ENCODE measurements at regions not wholly inside any gene's neighbourhood (a gene's known extent, or its start where the extent isn't known, plus 50 kb on each side); places are given as distances from the start of the nearest gene placed in this dataset.

DNA sequence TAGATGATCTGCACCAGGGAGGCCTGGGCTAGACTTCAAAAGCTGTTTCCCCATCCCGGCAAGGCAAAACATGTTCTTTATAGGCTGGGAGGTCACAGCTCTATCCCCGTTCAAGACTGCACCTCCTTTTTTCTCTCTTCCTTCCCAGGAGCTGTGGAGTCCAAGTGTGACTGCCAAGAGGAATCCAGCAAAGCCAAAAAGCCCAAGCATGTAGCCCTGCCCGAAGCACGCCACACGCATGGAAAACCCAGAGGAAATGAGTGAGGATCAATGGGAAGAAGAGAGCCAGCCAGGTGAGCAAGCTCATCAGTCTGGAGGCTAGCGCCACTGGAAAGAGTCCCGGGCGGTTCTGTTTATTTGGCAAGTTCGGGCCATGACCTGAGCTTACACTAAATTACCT is 240.4 kb downstream of the PRL start:
- Mint-ChIP-seq H3K27ac (no peak overlapping the region), H3K4me3 (no peak overlapping the region), H3K4me1 (peaks cover 6% of the 10 kb centered on the region), H3K9me3 (peaks cover 5% of the 10 kb centered on the region), H3K36me3 (ENCODE audit: low read depth) (peaks cover 64% of the 10 kb centered on the region), H3K27me3 (ENCODE audit: insufficient read depth) (no peaks in the 10 kb centered on the region)
- DNase-seq, result no peak
- no peak overlapping the region for H3K27ac ChIP-seq (ENCODE audit: low read depth, low read length)
- H3K9ac ChIP-seq (ENCODE audit: extremely low read depth, low read length, poor library complexity, severe bottlenecking), result no peak overlapping the region
- TF ChIP-seq CTCF (conservative IDR thresholded peaks at IDR 0.05), result no peak
- H3K36me3 ChIP-seq (ENCODE audit: control insufficient read depth, insufficient read depth, low read length), result peaks cover 88% of the 10 kb centered on the region
- WGBS, 2 experiments (ENCODE audit: insufficient coverage in 1 of 2, insufficient read length in 1 of 2), result 96% methylated on average over 5 to 9 of the region's 9 CpGs
- H3K4me3 ChIP-seq (ENCODE audit: low read length), result no peak overlapping the region
- H3K27me3 ChIP-seq (ENCODE audit: control insufficient read depth, insufficient read depth, low read length, poor library complexity, severe bottlenecking), result no peaks in the 10 kb centered on the region
- no peaks in the 10 kb centered on the region for H3K4me1 ChIP-seq (ENCODE audit: control insufficient read depth, insufficient read depth, low read length)
- peaks cover 33% of the 10 kb centered on the region for H3K9me3 ChIP-seq (ENCODE audit: control insufficient read depth, low read length)

DNA sequence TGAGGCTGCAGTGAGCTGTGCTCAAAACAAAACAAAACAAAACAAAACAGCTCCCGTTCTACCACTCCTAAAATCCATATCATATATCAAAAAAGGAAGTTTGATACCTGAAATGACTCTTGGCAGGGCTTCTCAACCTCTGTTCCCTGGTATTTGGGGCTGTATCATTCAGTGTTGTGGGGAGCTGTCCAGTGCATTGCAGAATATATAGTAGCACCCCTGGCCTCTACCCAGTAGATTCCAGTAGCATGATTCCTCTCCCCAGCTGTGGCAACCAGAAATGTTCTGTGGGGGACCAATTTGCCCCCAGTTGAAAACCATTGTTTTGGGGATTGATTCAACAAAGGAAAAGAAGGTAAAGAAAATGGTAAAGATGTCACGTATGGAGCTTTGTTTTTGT is 238.9 kb downstream of the PRL start:
- H3K4me1 Mint-ChIP-seq, result peaks cover 6% of the 10 kb centered on the region
- DNase-seq, result no peak
- Histone ChIP-seq H3K4me3 (ENCODE audit: low read length) (no peak overlapping the region), H3K36me3 (ENCODE audit: control insufficient read depth, insufficient read depth, low read length) (peaks cover 88% of the 10 kb centered on the region), H3K9ac (ENCODE audit: extremely low read depth, low read length, poor library complexity, severe bottlenecking) (no peak overlapping the region), H3K27me3 (ENCODE audit: control insufficient read depth, insufficient read depth, low read length, poor library complexity, severe bottlenecking) (no peaks in the 10 kb centered on the region), H3K27ac (ENCODE audit: low read depth, low read length) (no peak overlapping the region), H3K4me1 (ENCODE audit: control insufficient read depth, insufficient read depth, low read length) (no peaks in the 10 kb centered on the region), H3K9me3 (ENCODE audit: control insufficient read depth, low read length) (peaks cover 33% of the 10 kb centered on the region)
- H3K27me3 Mint-ChIP-seq (ENCODE audit: insufficient read depth), result no peaks in the 10 kb centered on the region
- no peak overlapping the region for H3K27ac Mint-ChIP-seq
- no peak for TF ChIP-seq CTCF (conservative IDR thresholded peaks at IDR 0.05)
- H3K4me3 Mint-ChIP-seq, result no peak overlapping the region
- WGBS, 2 experiments (ENCODE audit: insufficient coverage in 1 of 2, insufficient read length in 1 of 2), result 95 to 100% methylated on average over 1 to 2 of the region's 2 CpGs
- peaks cover 67% of the 10 kb centered on the region for H3K36me3 Mint-ChIP-seq (ENCODE audit: low read depth)
- peaks cover 5% of the 10 kb centered on the region for H3K9me3 Mint-ChIP-seq

DNA sequence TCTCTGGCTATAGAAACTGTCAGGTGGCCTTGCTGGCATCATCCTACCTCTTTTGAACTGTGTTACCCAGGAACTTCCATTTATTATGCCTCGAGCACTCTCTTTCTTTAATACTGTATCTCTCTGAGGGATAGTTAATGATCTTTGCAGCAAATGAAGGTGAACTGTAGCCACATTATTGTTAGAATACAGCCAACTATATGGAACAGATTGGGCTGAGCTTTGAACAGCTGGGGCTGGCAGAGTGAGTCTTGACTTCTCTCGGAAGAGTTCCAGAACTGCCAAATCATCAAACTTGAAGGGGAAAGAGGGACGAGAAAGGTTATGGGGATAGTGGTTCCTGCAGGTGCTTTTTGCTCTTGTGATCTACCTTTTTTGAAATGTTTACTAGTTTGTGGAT is 237.7 kb downstream of the PRL start:
- H3K4me1 ChIP-seq (ENCODE audit: control insufficient read depth, insufficient read depth, low read length), result no peaks in the 10 kb centered on the region
- Mint-ChIP-seq H3K4me3 (no peak overlapping the region), H3K4me1 (peaks cover 6% of the 10 kb centered on the region), H3K27me3 (ENCODE audit: insufficient read depth) (no peaks in the 10 kb centered on the region), H3K9me3 (peaks cover 5% of the 10 kb centered on the region), H3K27ac (no peak overlapping the region), H3K36me3 (ENCODE audit: low read depth) (peaks cover 71% of the 10 kb centered on the region)
- H3K9me3 ChIP-seq (ENCODE audit: control insufficient read depth, low read length), result peaks cover 27% of the 10 kb centered on the region
- DNase-seq, result no peak
- no peak overlapping the region for H3K27ac ChIP-seq (ENCODE audit: low read depth, low read length)
- peaks cover 88% of the 10 kb centered on the region for H3K36me3 ChIP-seq (ENCODE audit: control insufficient read depth, insufficient read depth, low read length)
- no peak overlapping the region for H3K4me3 ChIP-seq (ENCODE audit: low read length)
- TF ChIP-seq CTCF (conservative IDR thresholded peaks at IDR 0.05), result no peak
- H3K9ac ChIP-seq (ENCODE audit: extremely low read depth, low read length, poor library complexity, severe bottlenecking), result no peak overlapping the region
- no peaks in the 10 kb centered on the region for H3K27me3 ChIP-seq (ENCODE audit: control insufficient read depth, insufficient read depth, low read length, poor library complexity, severe bottlenecking)
- 95 to 98% methylated on average over 3 of the region's 3 CpGs for WGBS, 2 experiments (ENCODE audit: insufficient coverage in 1 of 2, insufficient read length in 1 of 2)

All from endodermal cell (in vitro differentiated cells).